ENCODE measurements at regions not wholly inside any gene's neighbourhood (a gene's known extent, or its start where the extent isn't known, plus 50 kb on each side); places are given as distances from the start of the nearest gene placed in this dataset.

- no peaks in the 10 kb centered on the region for H3K4me1 ChIP-seq (ENCODE audit: control insufficient read depth, insufficient read depth, low read length)
- H3K27ac ChIP-seq (ENCODE audit: low read depth, low read length): no peak overlapping the region
- no peak overlapping the region for H3K9ac ChIP-seq (ENCODE audit: low read length)
- H3K36me3 ChIP-seq (ENCODE audit: control insufficient read depth, insufficient read depth, low read length): no peaks in the 10 kb centered on the region
- no peak overlapping the region for H3K4me3 ChIP-seq (ENCODE audit: low read depth, low read length)
- no peaks in the 10 kb centered on the region; the same call in 1 of the 2 replicates for H3K27me3 ChIP-seq (ENCODE audit: control insufficient read depth, insufficient read depth, low read length)
- H3K9me3 ChIP-seq (ENCODE audit: control insufficient read depth, insufficient read depth, low read depth, low read length): peaks cover 15% of the 10 kb centered on the region
Measured at GRCh38 chrX:128294198-128294597, 242.0 kb upstream of the ACTRT1 start.

- Histone ChIP-seq H3K9ac (ENCODE audit: low read length) (no peak overlapping the region), H3K27ac (ENCODE audit: low read depth, low read length) (no peak overlapping the region), H3K4me3 (ENCODE audit: low read depth, low read length) (no peak overlapping the region), H3K4me1 (ENCODE audit: control insufficient read depth, insufficient read depth, low read length) (no peaks in the 10 kb centered on the region), H3K36me3 (ENCODE audit: control insufficient read depth, insufficient read depth, low read length) (no peaks in the 10 kb centered on the region), H3K27me3 (ENCODE audit: control insufficient read depth, insufficient read depth, low read length) (no peaks in the 10 kb centered on the region; the same call in 1 of the 2 replicates), H3K9me3 (ENCODE audit: control insufficient read depth, insufficient read depth, low read depth, low read length) (0 out of 2 replicates have a peak, but pooled peaks cover 6% of the 10 kb centered on the region)
Measured at GRCh38 chrX:128287693-128288092, 235.5 kb upstream of the ACTRT1 start.

- no peak overlapping the region for H3K4me3 ChIP-seq (ENCODE audit: low read depth, low read length)
- peaks cover 3% of the 10 kb centered on the region for H3K9me3 ChIP-seq (ENCODE audit: control insufficient read depth, insufficient read depth, low read depth, low read length)
- H3K36me3 ChIP-seq (ENCODE audit: control insufficient read depth, insufficient read depth, low read length): no peaks in the 10 kb centered on the region
- H3K9ac ChIP-seq (ENCODE audit: low read length): no peak overlapping the region
- no peak overlapping the region for H3K27ac ChIP-seq (ENCODE audit: low read depth, low read length)
- H3K27me3 ChIP-seq (ENCODE audit: control insufficient read depth, insufficient read depth, low read length): no peaks in the 10 kb centered on the region; the same call in 1 of the 2 replicates
- H3K4me1 ChIP-seq (ENCODE audit: control insufficient read depth, insufficient read depth, low read length): no peaks in the 10 kb centered on the region
Measured at GRCh38 chrX:128250621-128251020, 198.4 kb upstream of the ACTRT1 start.

- Histone ChIP-seq H3K27ac (ENCODE audit: low read depth, low read length) (no peak overlapping the region), H3K9me3 (ENCODE audit: control insufficient read depth, insufficient read depth, low read depth, low read length) (no peaks in the 10 kb centered on the region), H3K4me1 (ENCODE audit: control insufficient read depth, insufficient read depth, low read length) (no peaks in the 10 kb centered on the region), H3K36me3 (ENCODE audit: control insufficient read depth, insufficient read depth, low read length) (no peaks in the 10 kb centered on the region), H3K27me3 (ENCODE audit: control insufficient read depth, insufficient read depth, low read length) (no peaks in the 10 kb centered on the region), H3K9ac (ENCODE audit: low read length) (no peak overlapping the region), H3K4me3 (ENCODE audit: low read depth, low read length) (no peak overlapping the region)
Measured at GRCh38 chrX:128216364-128216763, 164.2 kb upstream of the ACTRT1 start.

- H3K9me3 ChIP-seq (ENCODE audit: control insufficient read depth, insufficient read depth, low read depth, low read length): no peaks in the 10 kb centered on the region; the same call in 1 of the 2 replicates
- H3K36me3 ChIP-seq (ENCODE audit: control insufficient read depth, insufficient read depth, low read length): no peaks in the 10 kb centered on the region
- H3K27me3 ChIP-seq (ENCODE audit: control insufficient read depth, insufficient read depth, low read length): no peaks in the 10 kb centered on the region
- no peak overlapping the region for H3K4me3 ChIP-seq (ENCODE audit: low read depth, low read length)
- H3K27ac ChIP-seq (ENCODE audit: low read depth, low read length): no peak overlapping the region
- H3K4me1 ChIP-seq (ENCODE audit: control insufficient read depth, insufficient read depth, low read length): peaks cover 8% of the 10 kb centered on the region; the same call in 1 of the 2 replicates
- no peak overlapping the region for H3K9ac ChIP-seq (ENCODE audit: low read length)
Measured at GRCh38 chrX:128165884-128166408, 113.7 kb upstream of the ACTRT1 start.

GRCh38 chrX:128156204-128156603, 104.0 kb upstream of the ACTRT1 start:
- no peak overlapping the region for H3K4me3 ChIP-seq (ENCODE audit: low read depth, low read length)
- peaks cover 21% of the 10 kb centered on the region for H3K9me3 ChIP-seq (ENCODE audit: control insufficient read depth, insufficient read depth, low read depth, low read length)
- H3K27ac ChIP-seq (ENCODE audit: low read depth, low read length): no peak overlapping the region
- H3K27me3 ChIP-seq (ENCODE audit: control insufficient read depth, insufficient read depth, low read length): no peaks in the 10 kb centered on the region
- no peaks in the 10 kb centered on the region for H3K36me3 ChIP-seq (ENCODE audit: control insufficient read depth, insufficient read depth, low read length)
- H3K9ac ChIP-seq (ENCODE audit: low read length): no peak overlapping the region
- H3K4me1 ChIP-seq (ENCODE audit: control insufficient read depth, insufficient read depth, low read length): no peaks in the 10 kb centered on the region

- no peaks in the 10 kb centered on the region for H3K36me3 ChIP-seq (ENCODE audit: control insufficient read depth, insufficient read depth, low read length)
- no peaks in the 10 kb centered on the region for H3K27me3 ChIP-seq (ENCODE audit: control insufficient read depth, insufficient read depth, low read length)
- H3K4me3 ChIP-seq (ENCODE audit: low read depth, low read length): no peak overlapping the region
- H3K27ac ChIP-seq (ENCODE audit: low read depth, low read length): no peak overlapping the region
- H3K9me3 ChIP-seq (ENCODE audit: control insufficient read depth, insufficient read depth, low read depth, low read length): no peaks in the 10 kb centered on the region
- no peak overlapping the region for H3K9ac ChIP-seq (ENCODE audit: low read length)
- no peaks in the 10 kb centered on the region for H3K4me1 ChIP-seq (ENCODE audit: control insufficient read depth, insufficient read depth, low read length)
Measured at GRCh38 chrX:128142745-128143144, 90.5 kb upstream of the ACTRT1 start.

GRCh38 chrX:128106630-128107029, 54.4 kb upstream of the ACTRT1 start:
- Histone ChIP-seq H3K4me1 (ENCODE audit: control insufficient read depth, insufficient read depth, low read length) (no peaks in the 10 kb centered on the region), H3K27ac (ENCODE audit: low read depth, low read length) (no peak overlapping the region), H3K4me3 (ENCODE audit: low read depth, low read length) (no peak overlapping the region), H3K9ac (ENCODE audit: low read length) (no peak overlapping the region), H3K36me3 (ENCODE audit: control insufficient read depth, insufficient read depth, low read length) (no peaks in the 10 kb centered on the region), H3K27me3 (ENCODE audit: control insufficient read depth, insufficient read depth, low read length) (no peaks in the 10 kb centered on the region; the same call in 1 of the 2 replicates), H3K9me3 (ENCODE audit: control insufficient read depth, insufficient read depth, low read depth, low read length) (no peaks in the 10 kb centered on the region)

GRCh38 chrX:128105659-128106058, 53.5 kb upstream of the ACTRT1 start:
- Histone ChIP-seq H3K9me3 (ENCODE audit: control insufficient read depth, insufficient read depth, low read depth, low read length) (no peaks in the 10 kb centered on the region), H3K36me3 (ENCODE audit: control insufficient read depth, insufficient read depth, low read length) (no peaks in the 10 kb centered on the region), H3K27ac (ENCODE audit: low read depth, low read length) (no peak overlapping the region), H3K9ac (ENCODE audit: low read length) (no peak overlapping the region), H3K27me3 (ENCODE audit: control insufficient read depth, insufficient read depth, low read length) (no peaks in the 10 kb centered on the region; the same call in 1 of the 2 replicates), H3K4me1 (ENCODE audit: control insufficient read depth, insufficient read depth, low read length) (no peaks in the 10 kb centered on the region), H3K4me3 (ENCODE audit: low read depth, low read length) (no peak overlapping the region)
